ENCODE measurements at regions not wholly inside any gene's neighbourhood (a gene's known extent, or its start where the extent isn't known, plus 50 kb on each side); places are given as distances from the start of the nearest gene placed in this dataset.

DNA sequence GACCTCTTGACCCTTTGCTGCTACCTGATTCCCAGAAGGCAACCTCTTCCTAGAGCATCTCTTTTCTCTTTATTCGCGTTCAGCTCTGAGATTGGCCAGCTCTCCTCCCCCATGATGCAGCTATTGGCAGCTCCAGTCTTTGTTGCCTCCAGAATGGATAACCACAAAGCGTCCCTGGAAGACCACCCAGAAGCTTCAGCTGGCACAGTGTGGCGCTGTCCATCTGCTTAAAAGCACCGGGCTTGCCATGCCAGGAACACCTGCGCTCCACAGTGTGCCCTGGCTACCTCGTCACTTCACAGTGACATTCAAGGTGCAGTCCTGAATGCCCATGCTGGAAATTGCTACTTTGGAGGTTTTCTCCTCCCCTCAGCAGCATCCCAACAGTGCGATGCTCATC lies 353.9 kb downstream of the LMO4 start:
- no peak for DNase-seq (ENCODE audit: low read depth in 2 of 2)

DNA sequence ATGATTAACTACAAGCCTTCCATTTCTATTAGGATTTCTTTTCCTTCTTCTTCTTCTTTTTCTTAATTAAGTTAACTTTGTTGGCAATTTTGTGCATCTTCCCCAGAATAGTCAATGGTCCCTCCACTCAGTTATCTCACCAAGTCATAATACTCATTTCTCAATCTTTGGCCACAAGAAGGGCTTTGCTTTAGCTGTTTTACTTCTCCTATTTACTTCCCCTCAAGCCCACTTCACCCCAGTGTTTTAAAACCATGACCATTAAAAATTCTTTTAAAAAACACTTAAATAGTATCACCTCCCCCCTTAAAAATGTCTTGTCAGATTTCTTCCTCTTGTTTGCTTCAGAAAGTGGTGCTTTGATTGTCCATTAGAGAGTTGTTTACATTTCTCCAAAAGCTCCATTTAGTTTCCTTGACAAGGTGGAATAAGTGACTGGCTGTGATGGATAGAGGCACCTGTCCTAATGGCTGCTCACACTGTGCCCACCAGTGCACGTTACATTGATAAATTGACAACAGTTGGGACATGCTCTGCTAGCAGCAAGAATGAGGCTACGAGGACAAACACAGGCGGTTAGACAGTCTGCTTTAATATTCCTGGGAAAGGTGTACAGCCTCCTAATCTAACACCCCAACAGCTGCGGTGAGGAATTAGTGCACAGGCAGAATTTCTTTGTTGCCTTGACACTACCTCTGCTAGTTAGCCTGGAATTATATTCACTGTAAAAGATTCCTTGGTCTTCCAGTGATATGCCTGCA lies 354.7 kb downstream of the LMO4 start:
- no peak for DNase-seq (ENCODE audit: low read depth in 2 of 2)

DNA sequence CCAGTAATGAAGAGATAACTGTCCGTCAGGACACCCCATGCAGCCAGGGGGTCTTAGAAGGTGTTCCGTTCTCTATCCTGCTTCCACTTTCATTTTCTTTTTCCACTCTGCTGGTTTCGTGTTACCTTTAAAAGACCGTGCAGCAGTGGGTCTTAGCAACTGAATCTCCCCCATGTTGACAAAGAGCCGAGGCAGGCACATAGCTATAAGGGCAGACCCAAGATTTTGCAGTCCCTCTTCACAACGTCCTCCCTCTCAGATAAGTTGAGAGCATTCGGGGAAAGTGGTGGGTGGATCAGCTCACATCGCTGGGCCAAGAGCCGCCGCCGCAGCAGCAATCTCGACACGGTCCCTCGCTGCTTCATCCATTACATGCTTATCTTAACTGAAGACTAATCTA lies 355.5 kb downstream of the LMO4 start:
- no peak for DNase-seq (ENCODE audit: low read depth in 2 of 2)

DNA sequence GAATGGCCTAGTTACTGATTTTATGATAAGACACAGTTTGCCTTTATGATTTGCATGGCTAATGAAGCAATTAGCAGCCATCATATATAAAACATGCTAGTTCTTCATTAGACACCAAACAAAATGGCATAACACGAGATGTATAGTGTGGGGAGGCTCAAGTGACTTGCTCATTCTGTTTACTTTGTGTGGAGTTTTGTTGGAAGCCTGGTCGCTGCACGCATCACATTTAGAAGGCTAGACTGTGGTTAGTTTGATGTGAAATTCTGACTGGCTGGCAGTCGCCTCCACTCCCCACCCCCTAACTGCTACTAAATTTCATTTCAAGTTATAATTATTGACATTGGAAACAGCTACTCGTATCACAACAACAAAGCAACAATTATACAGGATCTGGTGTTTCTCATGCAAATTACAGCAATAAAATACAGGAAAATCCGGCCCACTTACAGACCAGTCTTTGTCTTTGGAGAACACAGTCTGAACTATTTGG lies 356.1 kb downstream of the LMO4 start:
- DNase-seq (ENCODE audit: low read depth in 2 of 2): no peak

DNA sequence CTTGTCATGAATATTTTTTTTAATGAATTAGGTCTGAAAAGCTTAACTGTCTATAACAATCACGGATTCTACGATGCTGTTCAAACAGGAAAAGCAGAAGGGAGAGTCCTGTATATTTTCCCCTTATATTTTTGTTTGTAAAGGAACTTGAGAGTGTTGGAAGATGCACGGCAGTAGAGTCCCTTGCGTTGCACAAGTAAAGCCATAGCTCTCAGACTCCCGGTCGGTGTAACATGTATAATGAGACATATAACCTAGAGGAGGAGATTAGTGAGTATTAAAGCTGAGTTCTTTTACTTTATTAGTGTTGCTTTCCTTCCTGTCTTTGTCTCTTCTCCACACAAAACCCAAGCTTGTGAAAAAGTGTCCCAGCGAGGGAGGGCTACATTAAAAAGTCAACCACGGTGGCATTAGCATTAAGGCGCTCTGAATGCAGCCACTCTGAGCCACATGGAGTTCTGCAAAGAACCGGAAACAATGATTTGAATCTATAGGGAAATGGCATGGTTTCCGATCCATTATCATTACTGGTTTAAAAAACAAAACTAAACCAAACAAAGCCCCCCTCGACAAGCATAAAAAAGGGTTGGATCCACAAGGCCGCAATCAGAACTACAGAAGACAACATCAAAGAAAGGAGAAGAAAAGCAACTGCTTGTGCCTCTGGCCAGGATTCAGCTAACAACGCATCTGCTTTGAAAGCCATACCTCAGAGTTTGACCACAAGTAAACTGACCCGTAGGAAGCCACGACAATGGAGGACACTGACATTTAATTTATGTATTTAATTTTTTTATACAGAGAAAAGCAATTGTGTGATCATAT lies 356.8 kb downstream of the LMO4 start:
- no peak for DNase-seq (ENCODE audit: low read depth in 2 of 2)

DNA sequence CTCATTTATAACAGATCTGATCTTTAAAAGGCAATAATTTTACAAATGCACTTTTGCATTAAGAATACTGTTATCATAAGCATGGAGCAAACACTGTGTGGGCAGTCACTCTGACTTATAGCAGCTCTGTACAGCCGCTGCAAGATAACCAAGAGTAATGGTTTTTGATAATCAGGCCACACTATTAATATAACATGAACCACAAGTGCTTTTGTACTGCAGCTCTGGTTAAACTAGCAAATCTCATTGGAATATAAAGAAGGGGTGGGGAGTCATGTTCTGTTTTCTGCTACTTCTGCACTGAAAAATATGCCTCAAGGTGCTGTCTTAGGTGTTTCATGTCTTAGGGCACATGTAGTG lies 357.4 kb downstream of the LMO4 start:
- DNase-seq (ENCODE audit: low read depth in 2 of 2): no peak

DNA sequence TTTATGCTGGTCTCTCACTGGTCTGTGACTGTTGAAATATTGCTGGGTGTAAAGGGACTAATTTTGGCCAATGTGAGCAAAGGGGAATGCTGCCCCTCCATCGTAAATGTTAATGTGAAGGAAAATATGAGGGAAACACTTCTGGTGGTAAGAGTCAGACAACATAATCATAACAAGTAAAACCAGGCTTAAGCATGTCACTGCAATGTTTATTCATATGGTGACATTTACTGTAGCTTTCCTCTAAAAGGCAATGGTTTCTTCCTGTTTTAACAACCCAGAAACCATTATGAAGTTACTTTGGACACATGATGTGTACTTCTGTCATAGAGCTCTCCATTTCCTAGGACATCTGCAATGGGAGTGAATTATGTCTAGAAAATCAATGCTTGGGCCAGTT lies 358.0 kb downstream of the LMO4 start:
- DNase-seq (ENCODE audit: low read depth in 2 of 2): no peak

DNA sequence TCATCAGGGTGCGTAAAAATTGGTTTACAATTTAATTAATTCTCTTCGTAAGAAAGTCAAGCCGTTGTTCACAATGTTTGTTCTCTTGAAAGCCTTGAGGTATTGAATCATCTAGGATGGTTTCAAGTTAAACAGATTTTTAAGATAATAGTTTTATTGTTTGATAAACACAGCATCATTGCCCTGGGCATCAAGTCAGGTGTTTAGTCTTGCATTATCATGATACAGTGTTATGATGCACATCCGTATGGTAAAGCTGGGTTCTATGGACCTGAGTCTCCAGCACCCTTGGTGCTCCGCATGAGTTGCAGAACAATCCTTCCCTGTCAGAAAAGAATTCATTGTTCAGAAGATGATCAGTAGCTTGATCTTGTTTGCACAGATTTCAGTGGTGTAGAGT lies 359.5 kb downstream of the LMO4 start:
- DNase-seq (ENCODE audit: low read depth in 2 of 2): no peak

DNA sequence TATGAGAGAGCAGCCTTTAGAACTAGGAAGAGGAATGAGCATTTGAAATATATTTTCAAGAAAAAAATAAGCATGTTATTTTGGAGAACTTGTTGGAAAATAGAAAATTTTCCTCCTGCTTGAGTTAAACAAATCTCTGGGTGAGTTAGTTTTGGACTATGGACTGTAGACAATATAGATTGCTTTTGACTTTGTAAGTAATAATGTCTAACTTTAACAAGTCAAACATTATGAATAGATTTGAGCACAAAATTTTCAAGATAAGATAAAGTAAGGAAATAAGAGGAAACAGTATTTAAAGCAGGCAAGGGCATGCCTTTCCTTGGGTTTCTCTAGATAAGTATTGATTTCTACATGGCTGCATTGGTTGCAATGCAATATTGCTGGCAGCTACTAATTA lies 360.8 kb downstream of the LMO4 start:
- DNase-seq (ENCODE audit: low read depth in 2 of 2): no peak

DNA sequence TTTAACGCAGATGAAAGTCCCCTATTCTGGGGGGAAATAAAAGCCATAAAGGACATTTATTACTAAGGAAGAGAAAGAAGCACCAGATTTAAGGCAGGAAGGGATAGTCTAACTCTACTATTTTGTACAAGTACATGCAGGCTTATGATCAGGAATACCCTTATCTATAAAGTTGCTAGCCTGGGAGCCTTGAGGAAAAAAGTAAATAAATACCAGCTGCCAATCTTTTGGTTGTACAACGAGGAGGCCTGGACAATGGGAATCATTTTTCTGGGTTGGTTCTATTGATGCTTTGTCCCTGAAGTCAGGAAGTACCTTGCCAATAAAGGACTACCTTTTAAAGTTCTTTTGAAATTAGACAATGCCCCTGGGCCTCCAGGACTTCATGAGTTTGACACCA lies 367.8 kb downstream of the LMO4 start:
- no peak for DNase-seq (ENCODE audit: low read depth in 2 of 2)

DNA sequence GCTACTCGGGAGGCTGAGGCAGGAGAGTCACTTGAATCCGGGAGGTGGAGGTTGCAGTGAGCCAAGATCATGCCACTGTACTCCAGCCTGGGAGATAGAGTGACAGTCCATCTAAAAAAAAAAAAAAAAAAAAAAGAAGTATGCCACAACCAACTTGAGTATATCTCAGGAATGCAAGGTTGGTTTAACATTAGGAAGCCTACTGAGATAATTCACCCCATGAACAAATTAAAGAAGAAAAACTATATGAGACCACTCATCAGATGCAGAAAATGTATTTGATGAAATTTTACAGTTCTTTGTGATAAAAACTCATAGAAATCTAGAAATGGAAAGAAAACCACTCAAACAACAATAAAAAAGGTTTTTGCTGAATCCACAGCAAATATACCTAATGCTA lies 373.8 kb downstream of the LMO4 start:
- DNase-seq (ENCODE audit: low read depth in 2 of 2): no peak

DNA sequence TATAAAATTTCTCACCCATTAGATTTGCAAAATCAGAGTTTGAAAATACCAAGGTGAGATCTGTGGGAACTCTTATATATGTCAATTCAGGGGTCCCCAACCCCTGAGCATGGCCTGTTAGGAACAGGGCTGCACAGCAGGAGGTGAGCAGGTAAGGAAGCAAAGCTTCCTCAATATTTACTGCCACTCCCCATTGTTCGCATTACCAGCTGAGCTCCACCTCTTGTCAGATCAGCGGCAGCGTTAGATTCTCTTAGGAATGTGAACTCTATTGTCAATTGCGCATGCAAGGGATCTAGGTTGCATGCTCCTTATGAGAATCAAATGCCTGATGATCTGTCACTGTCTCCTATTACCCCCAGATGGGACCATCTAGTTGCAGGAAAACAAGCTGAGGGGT lies 376.6 kb downstream of the LMO4 start:
- no peak for DNase-seq (ENCODE audit: low read depth in 2 of 2)

DNA sequence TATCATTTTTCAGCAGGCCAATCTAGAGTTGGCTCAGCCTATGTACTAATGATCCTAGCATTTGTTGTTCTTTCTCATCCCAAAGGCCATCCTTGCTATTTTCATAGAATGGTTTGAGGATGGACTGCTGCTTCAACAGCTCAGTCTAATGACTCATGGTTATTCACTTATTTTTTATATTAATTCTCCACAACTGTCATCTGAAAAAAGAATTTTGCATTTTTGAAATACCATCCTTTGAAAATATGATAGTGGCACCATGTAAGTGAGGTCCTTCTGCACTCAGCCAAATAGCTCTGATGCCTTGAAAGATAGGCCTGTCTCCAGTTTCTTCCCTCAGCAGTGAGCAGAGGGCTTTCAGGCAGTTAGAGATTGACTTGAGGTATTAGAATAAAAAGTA lies 377.5 kb downstream of the LMO4 start:
- no peak for DNase-seq (ENCODE audit: low read depth in 2 of 2)

DNA sequence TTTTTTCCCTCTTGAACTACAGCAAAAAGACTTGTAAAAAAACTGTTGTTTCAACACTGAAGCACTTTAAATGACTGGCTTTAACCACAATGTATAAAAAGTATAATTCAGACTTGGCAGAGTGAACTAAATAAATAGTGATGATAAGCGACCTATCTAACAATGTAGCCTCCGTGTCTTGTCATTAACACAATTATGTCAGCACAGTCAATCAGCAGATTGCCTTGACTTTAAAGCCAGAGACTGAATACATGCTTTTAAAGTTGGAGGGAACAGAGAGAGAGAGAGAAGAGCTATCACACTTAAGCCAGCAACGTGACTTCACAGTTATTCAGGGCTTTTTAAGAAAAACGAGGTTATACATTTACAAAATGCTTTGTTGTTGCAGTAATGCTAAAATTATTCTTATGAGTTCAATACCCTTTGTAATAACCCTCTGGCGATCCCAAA lies 378.1 kb downstream of the LMO4 start:
- DNase-seq (ENCODE audit: low read depth in 2 of 2): no peak

DNA sequence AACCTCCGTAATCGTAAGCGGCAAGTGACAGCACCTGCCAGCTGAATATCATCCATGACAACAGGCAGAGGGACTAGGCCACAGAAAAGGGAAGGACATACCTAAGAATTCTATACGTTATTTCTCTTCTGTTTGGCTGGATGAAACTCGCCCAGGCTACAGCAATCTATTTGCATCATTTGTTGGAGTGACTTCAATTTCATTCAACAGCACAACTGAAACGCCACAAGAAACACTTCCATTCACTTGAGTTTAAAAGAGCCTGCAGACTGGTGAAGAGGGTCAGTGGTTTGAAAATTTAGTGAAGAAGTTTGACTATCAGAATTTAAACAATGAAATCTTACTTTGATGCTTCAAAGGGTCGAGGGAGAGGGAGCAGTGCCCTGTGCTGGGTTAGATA lies 378.7 kb downstream of the LMO4 start:
- no peak for DNase-seq (ENCODE audit: low read depth in 2 of 2)

DNA sequence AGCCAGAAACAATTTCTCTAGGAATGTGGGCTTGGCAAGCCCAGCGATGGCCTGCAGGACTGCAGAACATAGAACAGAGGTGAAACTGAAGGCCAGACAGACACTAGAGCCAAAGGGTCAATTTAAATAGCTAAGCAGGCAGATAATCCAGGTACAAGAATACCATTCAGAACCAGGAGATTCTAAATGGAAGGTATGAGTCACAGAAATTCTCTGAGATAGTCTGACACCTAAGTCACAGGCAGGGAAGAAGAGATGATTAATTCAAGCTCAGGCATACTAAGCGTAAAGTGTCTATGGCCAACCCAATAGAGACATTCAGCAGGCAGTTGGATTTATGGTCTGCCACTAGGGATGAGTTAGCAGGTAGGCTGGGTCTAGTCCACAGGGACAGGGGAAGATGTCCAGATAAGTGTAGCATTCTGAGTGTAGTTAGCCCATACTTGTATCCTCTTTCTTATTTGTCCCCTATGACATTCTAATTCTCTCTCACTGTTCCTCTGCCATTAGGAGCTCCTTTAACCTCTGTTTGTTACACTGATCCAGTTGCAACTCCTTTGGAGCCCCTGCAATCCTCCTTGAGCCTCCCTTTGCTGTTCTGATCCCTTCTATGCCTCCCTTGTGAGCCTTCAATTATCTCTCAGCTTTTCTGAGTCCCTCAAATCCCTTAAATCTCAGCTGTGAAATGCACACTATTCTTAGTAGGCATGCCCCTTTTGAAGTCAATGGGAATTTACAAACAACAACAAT lies 383.8 kb downstream of the LMO4 start:
- DNase-seq (ENCODE audit: low read depth in 2 of 2): no peak

DNA sequence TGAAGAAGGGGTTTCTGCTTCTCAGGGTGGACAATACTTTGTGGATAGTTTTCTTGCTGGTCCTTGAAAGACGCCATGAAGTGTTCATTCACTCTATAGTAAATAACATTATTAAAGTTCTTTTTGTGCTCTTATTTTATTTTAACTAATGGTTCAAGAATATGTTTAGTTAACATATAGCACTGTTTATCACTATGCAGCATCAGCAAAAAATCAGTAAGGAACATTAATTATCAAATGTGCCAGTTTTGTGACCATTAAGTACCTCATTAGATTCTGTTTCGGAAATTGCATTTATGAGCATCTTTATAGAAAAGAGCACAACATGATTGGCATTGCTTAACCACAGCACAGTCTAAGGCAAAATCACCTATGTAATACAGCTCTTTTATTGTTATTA lies 385.6 kb downstream of the LMO4 start:
- no peak for DNase-seq (ENCODE audit: low read depth in 2 of 2)

DNA sequence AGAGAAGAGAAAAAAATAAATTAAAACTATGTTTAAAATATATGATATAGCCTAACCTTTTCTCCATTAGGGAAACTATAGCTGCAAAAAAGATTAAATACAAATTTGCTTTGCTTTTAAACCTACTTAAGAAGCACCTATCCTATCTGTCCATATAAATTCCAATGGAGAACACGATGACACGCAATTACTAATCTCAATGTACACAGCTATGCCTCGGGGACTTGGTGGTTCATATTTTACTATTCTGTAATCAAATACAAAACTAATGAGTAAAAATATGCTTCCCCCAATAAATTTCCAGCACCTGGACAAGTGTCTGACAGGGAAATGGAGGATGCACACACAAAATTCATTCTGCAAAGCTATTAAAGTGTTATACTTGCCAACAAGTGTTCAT lies 386.4 kb downstream of the LMO4 start:
- DNase-seq (ENCODE audit: low read depth in 2 of 2): no peak

DNA sequence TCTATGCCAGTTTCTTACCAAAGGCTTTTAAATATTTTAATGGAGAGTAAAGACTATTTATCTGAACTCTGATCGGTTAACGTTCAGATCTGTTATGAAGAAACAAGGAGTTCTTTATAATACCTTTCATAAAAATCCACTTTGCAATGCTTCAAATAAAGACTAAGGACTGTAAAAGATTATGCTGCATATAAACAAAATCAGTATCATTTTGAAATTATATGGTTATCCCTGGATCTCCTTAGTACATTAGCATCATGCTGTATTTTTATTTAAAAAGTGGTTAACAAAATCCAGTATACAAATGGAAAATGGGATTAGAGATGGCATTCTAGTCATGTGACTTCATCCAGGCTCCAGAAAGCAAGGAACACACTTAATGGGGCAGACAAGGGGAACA lies 386.8 kb downstream of the LMO4 start:
- no peak for DNase-seq (ENCODE audit: low read depth in 2 of 2)

DNA sequence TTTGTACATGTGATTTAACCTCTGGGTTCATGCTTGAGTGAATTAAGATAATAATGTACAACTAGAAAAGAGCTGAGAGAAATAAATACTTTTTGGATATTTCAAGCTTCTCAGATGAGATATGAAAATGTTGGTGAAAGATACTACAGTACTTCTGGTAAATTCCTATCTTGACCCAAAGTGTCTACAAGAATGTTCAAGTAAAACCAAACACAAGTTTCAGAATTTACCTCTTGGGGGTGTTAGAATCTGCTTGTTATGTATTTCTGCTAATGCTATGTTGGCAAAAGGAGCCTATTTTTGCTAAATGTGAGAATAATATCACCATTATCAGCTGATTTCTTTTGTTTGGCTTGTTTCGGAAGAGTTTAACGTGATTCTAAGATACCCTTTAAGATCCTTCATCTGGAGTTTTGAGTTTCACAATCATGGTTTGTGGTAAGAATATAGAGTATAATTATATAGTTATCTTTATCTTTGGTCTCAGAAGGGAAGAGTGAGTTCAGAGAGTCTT lies 388.5 kb downstream of the LMO4 start:
- no peak for DNase-seq (ENCODE audit: low read depth in 2 of 2)

DNA sequence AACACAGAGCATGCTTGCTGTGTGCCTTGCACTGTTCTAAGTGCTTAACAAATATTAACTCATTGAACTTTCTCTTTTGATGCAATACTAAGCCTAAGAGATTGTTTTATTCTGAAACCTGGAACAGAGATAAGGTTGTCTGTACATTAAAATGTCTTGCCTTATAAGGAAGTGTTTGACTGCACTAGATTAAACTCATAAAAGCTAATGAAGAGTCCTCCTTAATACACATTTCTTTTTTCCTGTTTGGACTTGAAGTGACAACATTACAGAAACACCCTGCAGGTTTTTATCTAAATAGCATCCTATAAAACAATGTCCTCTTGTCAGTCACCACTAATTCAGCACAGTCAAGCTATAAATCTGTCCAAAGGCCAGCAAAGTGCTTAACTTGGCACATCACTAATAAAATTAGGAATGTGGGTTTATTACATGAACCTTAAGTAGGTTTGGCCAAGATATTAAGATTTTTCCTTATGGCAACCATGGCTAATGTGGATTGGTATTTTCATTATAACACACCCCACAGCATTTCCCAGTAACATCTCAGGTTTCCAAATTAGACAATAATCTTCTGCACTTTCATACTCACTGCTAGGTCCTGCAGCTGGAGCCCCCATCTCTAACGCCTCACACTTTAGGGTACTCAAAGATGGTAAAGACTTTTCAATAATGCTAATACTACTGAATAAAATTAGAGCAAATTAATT lies 389.7 kb downstream of the LMO4 start:
- no peak for DNase-seq (ENCODE audit: low read depth in 2 of 2)

DNA sequence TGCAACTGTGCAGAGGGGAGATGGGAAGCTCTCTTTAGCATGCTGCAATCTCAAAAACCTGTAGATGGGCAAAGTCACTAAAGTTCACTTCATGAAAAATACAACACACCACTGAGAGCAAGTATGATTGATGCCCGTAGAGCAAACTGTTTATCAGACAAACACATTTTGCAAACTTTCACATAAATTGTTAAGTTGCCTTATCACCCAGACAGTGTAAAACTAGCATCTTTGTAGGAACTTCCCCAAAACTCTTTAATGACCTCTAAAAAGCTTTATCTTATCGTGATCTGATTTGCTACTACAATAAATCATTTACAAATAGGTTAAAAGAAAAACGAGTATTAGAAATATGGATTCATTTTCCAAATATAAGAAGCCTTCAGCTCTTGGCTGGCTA lies 391.0 kb downstream of the LMO4 start:
- DNase-seq (ENCODE audit: low read depth in 2 of 2): no peak
